Smooth muscle cell (in vitro differentiated cells): ENCODE measurements at regions not wholly inside any gene's neighbourhood (a gene's known extent, or its start where the extent isn't known, plus 50 kb on each side); places are given as distances from the start of the nearest gene placed in this dataset.

Experiments
- DNase-seq: peaks from one replicate; lab custom pipeline; 2025; ENCODE audit not compliant: unreplicated experiment; lab: John Stamatoyannopoulos, UW
- H2AFZ ChIP-seq: fragments of 200-600 bp; sonication (generic); 2 replicates; pipeline ENCODE4 v1.6.0; 2016; ENCODE audit warnings: antibody characterized with exemption, low read depth, mild to moderate bottlenecking
- H3F3A ChIP-seq: fragments of 200-600 bp; sonication (generic); 2 replicates; pipeline ENCODE4 v1.6.0; 2017; ENCODE audit warnings: antibody characterized with exemption, low read depth
- H3K27ac ChIP-seq: fragments of 200-600 bp; sonication (generic); 2 replicates; pipeline ENCODE4 v1.5.1; 2016; ENCODE audit warnings: low read depth, mild to moderate bottlenecking
- H3K27me3 ChIP-seq: fragments of 200-600 bp; sonication (generic); 2 replicates; pipeline ENCODE4 v1.6.1; 2016; ENCODE audit warnings: low read depth, mild to moderate bottlenecking
- H3K36me3 ChIP-seq: fragments of 200-600 bp; sonication (generic); 2 replicates; pipeline ENCODE4 v1.5.1; 2016; ENCODE audit warnings: low read depth
- H3K4me1 ChIP-seq: fragments of 200-600 bp; sonication (generic); 2 replicates; pipeline ENCODE4 v1.5.1; 2016; ENCODE audit warnings: low read depth
- H3K4me2 ChIP-seq: fragments of 200-600 bp; sonication (generic); 2 replicates; pipeline ENCODE4 v1.6.0; 2016; ENCODE audit warnings: mild to moderate bottlenecking
- H3K4me3 ChIP-seq: fragments of 200-600 bp; sonication (generic); 2 replicates; pipeline ENCODE4 v1.5.1; 2016; ENCODE audit warnings: mild to moderate bottlenecking
- H3K79me2 ChIP-seq: fragments of 200-600 bp; sonication (generic); 2 replicates; pipeline ENCODE4 v1.6.0; 2016; ENCODE audit warnings: low read depth, mild to moderate bottlenecking
- H3K9ac ChIP-seq: fragments of 200-600 bp; sonication (generic); 2 replicates; pipeline ENCODE4 v1.6.0; 2016; ENCODE audit warnings: low read depth
- H3K9me3 ChIP-seq: fragments of 200-600 bp; sonication (generic); replicated peaks from 2 replicates; pipeline ENCODE4 v1.5.1; 2016; ENCODE audit warnings: low read depth
- H4K20me1 ChIP-seq: fragments of 200-600 bp; sonication (generic); 2 replicates; pipeline ENCODE4 v1.6.0; 2016; ENCODE audit warnings: low read depth
- WGBS: methylation state at CpG from one replicate; pipeline ENCODE4 v1.1.7; 2016; ENCODE audit warnings: low lambda C conversion rate; 5-methylcytosine and 5-hydroxymethylcytosine counted together
- TF ChIP-seq, protein P1 (sequence below): fragments of 200-600 bp; sonication (generic); IDR thresholded peaks from 2 replicates; pipeline ENCODE4 v1.5.1; 2017; ENCODE audit warnings: borderline replicate concordance, mild to moderate bottlenecking, antibody characterized with exemption; ENCODE audit not compliant: insufficient read depth, poor library complexity, severe bottlenecking

DNA sequence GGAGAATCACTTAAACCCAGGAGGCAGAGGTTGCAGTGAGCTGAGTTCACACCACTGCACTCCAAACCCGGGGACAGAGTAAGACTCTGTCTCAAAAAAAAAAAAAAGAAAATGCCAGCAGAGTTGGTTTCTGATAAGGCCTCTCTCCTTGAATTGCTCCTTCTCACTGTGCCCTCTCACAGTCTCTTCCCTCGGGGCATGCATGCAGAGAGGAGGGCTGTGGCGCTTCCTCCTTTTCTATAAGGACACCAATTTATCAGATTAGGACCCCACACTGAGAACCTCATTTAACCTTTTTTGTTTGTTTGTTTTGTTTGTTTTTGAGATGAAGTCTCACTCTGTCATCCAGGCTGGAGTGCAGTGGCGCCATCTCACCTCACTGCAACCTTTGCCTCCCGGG is 110.5 kb downstream of the ZFP36L2 start:
- Histone ChIP-seq H3K9ac (no peak overlapping the region), H3K36me3 (no peaks in the 10 kb centered on the region), H3K27ac (no peak overlapping the region), H3K79me2 (no peaks in the 10 kb centered on the region), H2AFZ (no peak overlapping the region), H3K27me3 (no peaks in the 10 kb centered on the region), H3F3A (no peaks in the 10 kb centered on the region), H3K4me2 (no peak overlapping the region), H4K20me1 (no peaks in the 10 kb centered on the region), H3K4me1 (peaks cover 5% of the 10 kb centered on the region), H3K4me3 (no peak overlapping the region), H3K9me3 (no peaks in the 10 kb centered on the region)
- WGBS, result 74% methylated on average over 5 of the region's 5 CpGs
- DNase-seq, result no peak
- TF ChIP-seq, protein P1, sequence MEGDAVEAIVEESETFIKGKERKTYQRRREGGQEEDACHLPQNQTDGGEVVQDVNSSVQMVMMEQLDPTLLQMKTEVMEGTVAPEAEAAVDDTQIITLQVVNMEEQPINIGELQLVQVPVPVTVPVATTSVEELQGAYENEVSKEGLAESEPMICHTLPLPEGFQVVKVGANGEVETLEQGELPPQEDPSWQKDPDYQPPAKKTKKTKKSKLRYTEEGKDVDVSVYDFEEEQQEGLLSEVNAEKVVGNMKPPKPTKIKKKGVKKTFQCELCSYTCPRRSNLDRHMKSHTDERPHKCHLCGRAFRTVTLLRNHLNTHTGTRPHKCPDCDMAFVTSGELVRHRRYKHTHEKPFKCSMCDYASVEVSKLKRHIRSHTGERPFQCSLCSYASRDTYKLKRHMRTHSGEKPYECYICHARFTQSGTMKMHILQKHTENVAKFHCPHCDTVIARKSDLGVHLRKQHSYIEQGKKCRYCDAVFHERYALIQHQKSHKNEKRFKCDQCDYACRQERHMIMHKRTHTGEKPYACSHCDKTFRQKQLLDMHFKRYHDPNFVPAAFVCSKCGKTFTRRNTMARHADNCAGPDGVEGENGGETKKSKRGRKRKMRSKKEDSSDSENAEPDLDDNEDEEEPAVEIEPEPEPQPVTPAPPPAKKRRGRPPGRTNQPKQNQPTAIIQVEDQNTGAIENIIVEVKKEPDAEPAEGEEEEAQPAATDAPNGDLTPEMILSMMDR, result no peak

DNA sequence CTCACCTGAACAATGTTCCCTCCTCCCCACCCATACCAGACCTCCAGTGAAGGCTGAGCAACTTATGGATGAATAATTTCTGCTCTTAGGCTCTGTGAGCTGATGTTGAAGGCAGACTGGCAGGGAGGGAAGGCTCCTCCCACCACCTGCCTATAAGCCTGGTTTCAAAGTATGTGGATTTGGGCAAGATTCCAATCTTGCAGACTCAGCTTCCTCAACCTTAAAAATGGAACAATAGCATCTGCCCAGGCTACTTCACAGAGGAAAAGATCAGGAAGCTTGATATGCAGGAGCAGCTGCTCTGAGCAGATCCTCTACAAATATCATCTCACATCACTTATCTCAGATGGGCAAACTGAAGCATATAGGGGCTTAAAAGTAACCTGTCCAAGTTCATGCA is 112.2 kb downstream of the ZFP36L2 start:
- no peak overlapping the region for H2AFZ ChIP-seq

DNA sequence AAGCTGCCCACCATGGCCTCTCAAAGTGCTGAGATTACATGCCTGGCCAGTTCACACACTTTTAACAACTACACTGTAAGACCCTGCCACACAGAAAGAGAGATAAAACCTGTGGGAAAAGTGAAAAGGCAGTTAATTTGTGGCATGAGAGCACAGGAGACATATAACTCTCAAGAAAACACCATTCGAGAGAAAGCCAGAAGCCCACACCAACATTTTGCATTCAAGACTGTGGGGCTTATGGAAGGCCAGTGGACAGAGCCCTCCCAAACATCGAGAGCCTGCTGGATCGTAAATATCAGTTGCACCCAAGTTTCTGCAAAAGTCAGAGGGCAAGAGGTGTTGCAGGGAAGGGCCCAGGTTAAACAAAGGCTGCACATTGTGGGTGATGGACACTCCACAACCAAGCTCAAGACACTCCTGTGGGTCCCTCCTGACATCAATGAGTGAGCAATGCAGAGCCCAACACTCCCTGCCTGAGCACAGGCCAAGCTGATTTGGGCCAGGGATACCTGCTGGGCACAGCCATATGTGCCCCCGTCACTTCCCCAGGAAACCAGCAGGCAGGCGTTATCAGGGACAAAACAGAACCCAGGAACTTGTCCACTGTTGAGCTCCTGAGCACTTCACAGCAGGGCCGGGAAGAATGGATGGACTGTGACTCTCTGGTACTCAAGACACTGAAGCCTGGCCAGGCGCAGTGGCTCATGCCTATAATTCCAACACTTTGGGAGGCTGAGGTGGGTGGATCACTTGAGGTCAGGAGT is 114.4 kb downstream of the ZFP36L2 start:
- H4K20me1 ChIP-seq, result no peaks in the 10 kb centered on the region
- no peak for DNase-seq
- H3K9ac ChIP-seq, result no peak overlapping the region
- H3K4me1 ChIP-seq, result peaks cover 17% of the 10 kb centered on the region
- TF ChIP-seq, protein P1, result no peak
- H3K4me2 ChIP-seq, result no peak overlapping the region
- no peak overlapping the region for H3K27ac ChIP-seq
- 86% methylated on average over 7 of the region's 7 CpGs for WGBS
- H3K27me3 ChIP-seq, result no peaks in the 10 kb centered on the region
- H3F3A ChIP-seq, result no peaks in the 10 kb centered on the region
- no peaks in the 10 kb centered on the region for H3K9me3 ChIP-seq
- no peaks in the 10 kb centered on the region for H3K36me3 ChIP-seq
- H3K79me2 ChIP-seq, result no peaks in the 10 kb centered on the region
- H2AFZ ChIP-seq, result no peak overlapping the region
- no peak overlapping the region for H3K4me3 ChIP-seq

More for the DNA sequence above, 112.2 kb downstream of the ZFP36L2 start:
- DNase-seq, result no peak
- Histone ChIP-seq H3K4me1 (peaks cover 17% of the 10 kb centered on the region), H3K4me2 (no peak overlapping the region), H3K79me2 (no peaks in the 10 kb centered on the region), H3K36me3 (no peaks in the 10 kb centered on the region), H3K9me3 (no peaks in the 10 kb centered on the region), H3K27ac (no peak overlapping the region), H3F3A (no peaks in the 10 kb centered on the region), H3K27me3 (no peaks in the 10 kb centered on the region), H4K20me1 (no peaks in the 10 kb centered on the region), H3K4me3 (no peak overlapping the region), H3K9ac (no peak overlapping the region)
- TF ChIP-seq, protein P1, result no peak

DNA sequence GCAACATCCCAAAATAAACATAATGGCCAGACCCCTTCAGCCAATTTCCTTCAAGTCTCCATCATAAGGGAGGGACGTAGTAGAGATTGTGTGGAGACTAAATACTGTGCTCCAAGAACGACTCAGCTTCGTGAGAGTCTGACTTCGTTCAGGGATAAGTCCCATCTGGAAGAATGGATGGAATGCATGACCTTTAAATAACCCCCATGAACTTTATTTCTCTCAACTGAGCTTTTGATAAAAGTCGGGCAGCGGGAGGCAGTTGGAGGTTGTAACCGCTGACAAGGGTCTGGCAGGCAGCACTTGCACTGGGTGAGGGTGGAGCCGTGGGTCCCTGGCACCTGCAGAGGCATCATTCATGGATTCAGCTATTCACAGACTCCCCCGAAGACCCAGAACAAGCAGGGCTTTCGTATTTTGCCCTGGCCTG is 115.9 kb downstream of the ZFP36L2 start:
- Histone ChIP-seq H3K9me3 (no peaks in the 10 kb centered on the region), H3K4me2 (no peak overlapping the region), H2AFZ (no peak overlapping the region), H3K9ac (no peak overlapping the region), H3K4me1 (peaks cover 32% of the 10 kb centered on the region), H3F3A (no peaks in the 10 kb centered on the region), H3K4me3 (no peak overlapping the region), H4K20me1 (no peaks in the 10 kb centered on the region), H3K36me3 (no peaks in the 10 kb centered on the region), H3K27me3 (no peaks in the 10 kb centered on the region), H3K27ac (no peak overlapping the region), H3K79me2 (no peaks in the 10 kb centered on the region)
- TF ChIP-seq, protein P1, result no peak
- DNase-seq, result no peak
- WGBS, result 40% methylated on average over 10 of the region's 10 CpGs
